ENCODE measurements at regions not wholly inside any gene's neighbourhood (a gene's known extent, or its start where the extent isn't known, plus 50 kb on each side); places are given as distances from the start of the nearest gene placed in this dataset.

DNA sequence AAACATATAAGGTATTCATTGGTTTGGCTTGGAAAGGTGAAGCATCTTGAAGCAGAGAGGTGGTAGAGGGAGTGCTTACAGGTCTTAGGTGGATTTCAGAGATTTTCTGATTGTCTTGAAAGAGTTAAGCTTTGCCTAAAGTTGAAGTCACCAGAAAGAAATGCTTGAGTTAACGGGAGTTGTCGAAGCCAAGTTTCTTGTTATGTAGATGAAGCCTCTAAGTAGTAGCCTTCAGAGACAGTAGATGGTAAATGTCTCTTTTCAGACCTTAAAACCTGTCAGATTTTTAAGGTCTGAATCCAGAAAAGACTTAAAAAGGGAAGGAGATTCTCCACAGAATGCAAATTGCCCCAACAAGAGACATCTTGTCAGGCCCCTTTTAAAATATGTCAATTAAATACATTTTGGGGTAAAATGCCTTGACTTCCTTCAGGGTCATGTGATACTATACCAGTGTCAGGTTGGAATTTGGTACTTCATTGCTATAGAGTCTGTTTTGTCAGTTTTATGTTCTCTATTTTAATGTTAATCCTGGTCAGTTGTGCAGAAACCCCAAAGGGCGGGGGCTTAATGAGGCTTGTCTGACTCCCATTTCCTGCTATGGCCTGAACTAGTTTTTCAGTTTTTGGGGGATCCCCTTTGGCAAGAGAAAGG is 81.0 kb downstream of the PCDH18 start:
- TF ChIP-seq EZH2 (IDR thresholded peaks at IDR 0.05; ENCODE audit: borderline replicate concordance, low read depth, low read length, poor library complexity, severe bottlenecking), result no peak
- TF ChIP-seq, protein P1, sequence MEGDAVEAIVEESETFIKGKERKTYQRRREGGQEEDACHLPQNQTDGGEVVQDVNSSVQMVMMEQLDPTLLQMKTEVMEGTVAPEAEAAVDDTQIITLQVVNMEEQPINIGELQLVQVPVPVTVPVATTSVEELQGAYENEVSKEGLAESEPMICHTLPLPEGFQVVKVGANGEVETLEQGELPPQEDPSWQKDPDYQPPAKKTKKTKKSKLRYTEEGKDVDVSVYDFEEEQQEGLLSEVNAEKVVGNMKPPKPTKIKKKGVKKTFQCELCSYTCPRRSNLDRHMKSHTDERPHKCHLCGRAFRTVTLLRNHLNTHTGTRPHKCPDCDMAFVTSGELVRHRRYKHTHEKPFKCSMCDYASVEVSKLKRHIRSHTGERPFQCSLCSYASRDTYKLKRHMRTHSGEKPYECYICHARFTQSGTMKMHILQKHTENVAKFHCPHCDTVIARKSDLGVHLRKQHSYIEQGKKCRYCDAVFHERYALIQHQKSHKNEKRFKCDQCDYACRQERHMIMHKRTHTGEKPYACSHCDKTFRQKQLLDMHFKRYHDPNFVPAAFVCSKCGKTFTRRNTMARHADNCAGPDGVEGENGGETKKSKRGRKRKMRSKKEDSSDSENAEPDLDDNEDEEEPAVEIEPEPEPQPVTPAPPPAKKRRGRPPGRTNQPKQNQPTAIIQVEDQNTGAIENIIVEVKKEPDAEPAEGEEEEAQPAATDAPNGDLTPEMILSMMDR (conservative IDR thresholded peaks at IDR 0.05; ENCODE audit: low read depth, low read length), result no peak
- intact Hi-C loops (cut with micrococcal nuclease; ENCODE audit: unreplicated experiment), result no loop called here
- no peak overlapping the region for H3K4me3 ChIP-seq (ENCODE audit: low read depth, low read length, poor library complexity, severe bottlenecking)

DNA sequence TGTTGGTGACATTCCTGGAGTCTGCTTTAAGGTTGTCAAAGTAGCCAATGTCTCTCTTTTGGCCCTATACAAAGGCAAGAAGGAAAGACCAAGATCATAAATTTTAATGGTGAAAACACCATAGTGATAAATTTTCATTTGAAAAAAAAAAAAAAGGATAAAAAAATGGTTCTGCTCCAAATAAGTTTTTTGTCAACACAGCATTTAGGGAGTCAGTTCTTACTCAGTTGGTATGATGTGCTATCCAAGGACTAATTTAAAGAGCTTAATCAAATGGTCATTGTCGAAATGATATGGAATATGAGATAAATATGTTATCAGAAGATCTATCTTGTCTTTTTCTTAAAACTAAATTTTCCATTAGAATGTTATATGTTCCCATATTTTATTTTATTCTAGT is 83.9 kb downstream of the PCDH18 start:
- ChIA-PET POLR2A (ENCODE audit: low non-redundant PET) (no interaction called here), CTCF (no interaction called here)
- Histone ChIP-seq H3K9me3 (ENCODE audit: low read depth, low read length, poor library complexity, severe bottlenecking) (no peaks in the 10 kb centered on the region), H3K36me3 (ENCODE audit: insufficient read depth, low read length, poor library complexity, severe bottlenecking) (no peaks in the 10 kb centered on the region), H3K4me1 (ENCODE audit: insufficient read depth, low read length, poor library complexity, severe bottlenecking) (no peaks in the 10 kb centered on the region), H3K27me3 (replicated peaks; ENCODE audit: insufficient read depth, low read depth, low read length, poor library complexity) (no peaks in the 10 kb centered on the region), H3K4me3 (ENCODE audit: low read depth, low read length, poor library complexity, severe bottlenecking) (no peak overlapping the region), H3K27ac (ENCODE audit: low read depth, low read length, poor library complexity, severe bottlenecking) (no peak overlapping the region)
- BruUV-seq (replicated peaks), result no TSS peak
- intact Hi-C loops (cut with micrococcal nuclease; ENCODE audit: unreplicated experiment), result no loop called here
- TF ChIP-seq EZH2 (IDR thresholded peaks at IDR 0.05; ENCODE audit: borderline replicate concordance, low read depth, low read length, poor library complexity, severe bottlenecking), result no peak
- TF ChIP-seq, protein P1 (conservative IDR thresholded peaks at IDR 0.05; ENCODE audit: low read depth, low read length), result no peak
- DNase-seq (ENCODE audit: low spot score), result no peak

More for the DNA sequence above, 81.0 kb downstream of the PCDH18 start:
- POLR2A ChIA-PET (ENCODE audit: low non-redundant PET), result no interaction called here
- no peaks in the 10 kb centered on the region for H3K27me3 ChIP-seq (replicated peaks; ENCODE audit: insufficient read depth, low read depth, low read length, poor library complexity)
- no TSS peak for BruUV-seq (replicated peaks)
- CTCF ChIA-PET, result no interaction called here
- H3K9me3 ChIP-seq (ENCODE audit: low read depth, low read length, poor library complexity, severe bottlenecking), result no peaks in the 10 kb centered on the region
- no peaks in the 10 kb centered on the region for H3K36me3 ChIP-seq (ENCODE audit: insufficient read depth, low read length, poor library complexity, severe bottlenecking)
- no peaks in the 10 kb centered on the region for H3K4me1 ChIP-seq (ENCODE audit: insufficient read depth, low read length, poor library complexity, severe bottlenecking)
- no peak overlapping the region for H3K27ac ChIP-seq (ENCODE audit: low read depth, low read length, poor library complexity, severe bottlenecking)
- no peak for DNase-seq (ENCODE audit: low spot score)

DNA sequence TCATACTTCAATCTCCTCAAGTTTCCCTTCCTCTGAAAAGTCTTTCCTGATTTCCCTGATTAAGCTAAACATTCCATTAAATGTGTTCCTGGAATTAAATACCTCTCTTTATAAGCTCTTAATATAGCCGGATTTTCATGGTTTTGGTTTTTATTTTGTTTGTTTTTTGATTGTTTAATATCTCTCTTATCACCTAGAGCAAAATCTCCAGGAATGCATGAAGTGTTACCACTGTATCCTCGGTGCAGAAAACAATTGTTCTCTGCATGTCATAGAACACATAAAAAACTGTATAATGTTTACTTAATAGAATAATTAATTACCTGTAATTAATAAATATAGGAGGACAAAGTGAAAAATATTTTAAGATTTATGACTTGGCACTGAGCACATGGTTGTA is 86.2 kb downstream of the PCDH18 start:
- CTCF ChIA-PET, result no interaction called here
- no peak for DNase-seq (ENCODE audit: low spot score)
- H3K9me3 ChIP-seq (ENCODE audit: low read depth, low read length, poor library complexity, severe bottlenecking), result no peaks in the 10 kb centered on the region
- H3K27ac ChIP-seq (ENCODE audit: low read depth, low read length, poor library complexity, severe bottlenecking), result no peak overlapping the region
- POLR2A ChIA-PET (ENCODE audit: low non-redundant PET), result no interaction called here
- no peaks in the 10 kb centered on the region for H3K27me3 ChIP-seq (replicated peaks; ENCODE audit: insufficient read depth, low read depth, low read length, poor library complexity)
- no TSS peak for BruUV-seq (replicated peaks)
- TF ChIP-seq, protein P1 (conservative IDR thresholded peaks at IDR 0.05; ENCODE audit: low read depth, low read length), result no peak
- TF ChIP-seq EZH2 (IDR thresholded peaks at IDR 0.05; ENCODE audit: borderline replicate concordance, low read depth, low read length, poor library complexity, severe bottlenecking), result no peak
- H3K4me1 ChIP-seq (ENCODE audit: insufficient read depth, low read length, poor library complexity, severe bottlenecking), result no peaks in the 10 kb centered on the region
- H3K4me3 ChIP-seq (ENCODE audit: low read depth, low read length, poor library complexity, severe bottlenecking), result no peak overlapping the region
- no peaks in the 10 kb centered on the region for H3K36me3 ChIP-seq (ENCODE audit: insufficient read depth, low read length, poor library complexity, severe bottlenecking)
- intact Hi-C loops (cut with micrococcal nuclease; ENCODE audit: unreplicated experiment), result no loop called here

All from A673 (cell line).